ENCODE measurements at regions not wholly inside any gene's neighbourhood (a gene's known extent, or its start where the extent isn't known, plus 50 kb on each side); places are given as distances from the start of the nearest gene placed in this dataset.

DNA sequence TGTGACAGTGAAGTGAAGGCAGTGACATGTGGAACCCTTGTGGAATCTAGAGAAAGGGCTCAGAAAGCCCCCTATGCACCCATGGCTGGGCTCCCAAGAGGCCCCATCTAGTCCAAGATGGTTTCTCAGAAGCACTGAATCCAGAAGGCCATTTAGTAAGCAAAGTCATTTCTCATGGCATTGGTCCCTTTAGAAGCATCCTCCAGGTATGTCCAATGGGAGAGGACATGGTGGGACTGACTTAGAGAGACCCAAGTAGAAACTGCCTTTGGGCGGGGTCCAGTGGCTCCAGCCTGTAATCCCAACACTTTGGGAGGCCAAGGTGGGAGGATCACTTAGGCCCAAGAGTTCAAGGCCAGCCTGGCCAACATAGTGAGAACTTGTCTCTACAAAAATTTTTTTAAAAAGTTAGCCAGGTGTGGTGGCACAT lies 72.5 kb upstream of the RMDN2 start:
- Histone ChIP-seq H3K9me2 (ENCODE audit: insufficient read depth) (no peaks in the 10 kb centered on the region), H3K36me3 (ENCODE audit: low read depth) (no peaks in the 10 kb centered on the region), H3K27ac (no peak overlapping the region), H3K27me3 (ENCODE audit: insufficient read depth, low read depth) (no peaks in the 10 kb centered on the region), H3F3A (ENCODE audit: insufficient read depth, low read depth) (no peaks in the 10 kb centered on the region), H2AFZ (no peak overlapping the region), H3K4me3 (no peak overlapping the region), H4K20me1 (ENCODE audit: insufficient read depth) (no peaks in the 10 kb centered on the region), H3K4me2 (no peak overlapping the region), H3K9me3 (ENCODE audit: insufficient read depth, low read depth) (no peaks in the 10 kb centered on the region), H3K4me1 (replicated peaks; ENCODE audit: insufficient read depth) (no peaks in the 10 kb centered on the region), H3K79me2 (ENCODE audit: low read depth) (no peaks in the 10 kb centered on the region)
- BruUV-seq (replicated peaks) = no TSS peak
- DNase-seq = no peak
- intact Hi-C loops (cut with micrococcal nuclease; ENCODE audit: unreplicated experiment) = no loop called here
- ChIA-PET CTCF (no interaction called here), POLR2A (ENCODE audit: unreplicated experiment) (no interaction called here)
- TF ChIP-seq, protein P1, sequence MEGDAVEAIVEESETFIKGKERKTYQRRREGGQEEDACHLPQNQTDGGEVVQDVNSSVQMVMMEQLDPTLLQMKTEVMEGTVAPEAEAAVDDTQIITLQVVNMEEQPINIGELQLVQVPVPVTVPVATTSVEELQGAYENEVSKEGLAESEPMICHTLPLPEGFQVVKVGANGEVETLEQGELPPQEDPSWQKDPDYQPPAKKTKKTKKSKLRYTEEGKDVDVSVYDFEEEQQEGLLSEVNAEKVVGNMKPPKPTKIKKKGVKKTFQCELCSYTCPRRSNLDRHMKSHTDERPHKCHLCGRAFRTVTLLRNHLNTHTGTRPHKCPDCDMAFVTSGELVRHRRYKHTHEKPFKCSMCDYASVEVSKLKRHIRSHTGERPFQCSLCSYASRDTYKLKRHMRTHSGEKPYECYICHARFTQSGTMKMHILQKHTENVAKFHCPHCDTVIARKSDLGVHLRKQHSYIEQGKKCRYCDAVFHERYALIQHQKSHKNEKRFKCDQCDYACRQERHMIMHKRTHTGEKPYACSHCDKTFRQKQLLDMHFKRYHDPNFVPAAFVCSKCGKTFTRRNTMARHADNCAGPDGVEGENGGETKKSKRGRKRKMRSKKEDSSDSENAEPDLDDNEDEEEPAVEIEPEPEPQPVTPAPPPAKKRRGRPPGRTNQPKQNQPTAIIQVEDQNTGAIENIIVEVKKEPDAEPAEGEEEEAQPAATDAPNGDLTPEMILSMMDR (conservative IDR thresholded peaks at IDR 0.05) = no peak
- no peak for TF ChIP-seq EZH2 (IDR thresholded peaks at IDR 0.05; ENCODE audit: low read depth)

DNA sequence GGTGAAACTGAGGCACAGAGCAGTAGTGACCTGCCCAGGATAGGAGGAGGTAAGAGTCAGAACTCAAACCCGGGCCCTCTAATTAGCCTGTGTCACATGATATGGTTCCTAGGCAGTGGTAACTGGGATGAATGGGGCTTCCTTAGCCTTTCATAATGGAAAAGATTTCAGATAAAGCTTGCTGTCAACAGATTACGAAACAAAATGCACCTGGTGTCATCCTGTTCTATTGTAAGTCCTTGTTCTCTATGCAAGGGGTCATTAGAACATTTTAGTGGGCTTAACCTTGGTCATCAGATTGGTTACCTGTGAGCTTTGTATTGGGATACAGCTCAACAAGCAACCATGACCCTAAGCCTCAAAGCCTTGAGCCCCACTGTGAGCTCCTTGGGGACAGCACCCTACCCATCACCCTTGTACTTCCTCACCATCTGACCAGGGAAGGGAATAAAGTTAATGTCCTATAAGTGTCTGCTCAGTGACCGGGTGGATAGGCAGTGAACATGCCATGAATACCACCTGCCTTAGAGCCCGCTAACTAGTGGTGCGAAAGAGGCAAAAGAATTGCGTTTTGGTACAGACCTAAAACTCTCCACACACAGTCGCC lies 70.3 kb upstream of the RMDN2 start:
- H2AFZ ChIP-seq = no peak overlapping the region
- H3K27ac ChIP-seq = no peak overlapping the region
- H3K36me3 ChIP-seq (ENCODE audit: low read depth) = no peaks in the 10 kb centered on the region
- no TSS peak for BruUV-seq (replicated peaks)
- intact Hi-C loops (cut with micrococcal nuclease; ENCODE audit: unreplicated experiment) = no loop called here
- no peaks in the 10 kb centered on the region for H3K9me2 ChIP-seq (ENCODE audit: insufficient read depth)
- H3K27me3 ChIP-seq (ENCODE audit: insufficient read depth, low read depth) = no peaks in the 10 kb centered on the region
- ChIA-PET POLR2A (ENCODE audit: unreplicated experiment) (interaction anchor here (0.6 kb wide), 1 partner anchor 1895 kb away, joined by 3 read pairs; no protein-coding TSS in a partner anchor), CTCF (no interaction called here)
- TF ChIP-seq, protein P1 (conservative IDR thresholded peaks at IDR 0.05) = no peak
- TF ChIP-seq EZH2 (IDR thresholded peaks at IDR 0.05; ENCODE audit: low read depth) = no peak
- no peaks in the 10 kb centered on the region for H4K20me1 ChIP-seq (ENCODE audit: insufficient read depth)
- no peaks in the 10 kb centered on the region for H3K79me2 ChIP-seq (ENCODE audit: low read depth)
- H3K4me3 ChIP-seq = no peak overlapping the region
- H3K9me3 ChIP-seq (ENCODE audit: insufficient read depth, low read depth) = no peaks in the 10 kb centered on the region
- DNase-seq = no peak
- H3F3A ChIP-seq (ENCODE audit: insufficient read depth, low read depth) = no peaks in the 10 kb centered on the region
- no peaks in the 10 kb centered on the region for H3K4me1 ChIP-seq (replicated peaks; ENCODE audit: insufficient read depth)
- no peak overlapping the region for H3K4me2 ChIP-seq

DNA sequence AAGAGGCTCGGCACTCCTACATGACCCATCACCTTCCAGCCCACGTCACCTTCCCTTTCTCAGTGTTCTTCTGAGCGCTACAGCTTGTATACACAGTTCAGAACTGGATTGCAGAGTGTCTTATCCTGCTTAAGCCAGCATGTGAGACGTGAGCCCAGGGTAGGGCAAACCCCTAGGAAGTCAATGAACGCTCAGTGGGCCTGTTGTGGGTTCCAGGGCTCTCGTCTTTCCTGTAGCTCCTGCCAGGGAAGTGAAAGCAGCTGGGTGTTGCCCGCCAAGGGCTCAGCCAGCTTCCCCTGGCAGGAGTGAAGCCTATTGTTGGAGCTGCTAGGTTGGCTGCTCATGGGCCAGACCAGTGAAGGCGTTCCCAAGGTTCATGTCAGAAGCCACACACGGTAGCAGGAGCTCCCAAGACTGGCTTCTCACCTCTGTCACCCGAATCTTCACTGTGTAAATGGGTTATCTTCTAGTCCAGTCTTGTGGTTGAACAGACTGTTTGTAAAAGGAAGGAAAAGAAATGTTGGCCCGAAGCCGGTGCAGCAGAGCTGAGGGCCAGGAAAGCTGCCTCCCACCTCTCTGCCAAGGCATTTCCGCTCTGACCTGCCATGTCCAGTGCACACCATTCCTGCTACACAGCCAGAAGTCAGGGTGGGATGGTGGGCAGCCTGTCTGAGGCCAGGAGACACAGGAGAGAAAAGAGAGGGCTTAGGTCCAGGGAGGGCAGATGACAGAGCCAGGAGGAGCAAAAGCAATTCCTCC lies 69.6 kb upstream of the RMDN2 start:
- intact Hi-C loops (cut with micrococcal nuclease; ENCODE audit: unreplicated experiment) = no loop called here
- H3F3A ChIP-seq (ENCODE audit: insufficient read depth, low read depth) = no peaks in the 10 kb centered on the region
- H3K79me2 ChIP-seq (ENCODE audit: low read depth) = no peaks in the 10 kb centered on the region
- no peak overlapping the region for H3K4me3 ChIP-seq
- ChIA-PET POLR2A (ENCODE audit: unreplicated experiment) (interaction anchor here (0.6 kb wide), 1 partner anchor 1896 kb away, joined by 3 read pairs; no protein-coding TSS in a partner anchor), CTCF (no interaction called here)
- no peaks in the 10 kb centered on the region for H3K9me2 ChIP-seq (ENCODE audit: insufficient read depth)
- no peaks in the 10 kb centered on the region for H3K27me3 ChIP-seq (ENCODE audit: insufficient read depth, low read depth)
- no peak overlapping the region for H3K4me2 ChIP-seq
- no peaks in the 10 kb centered on the region for H3K4me1 ChIP-seq (replicated peaks; ENCODE audit: insufficient read depth)
- no peaks in the 10 kb centered on the region for H3K9me3 ChIP-seq (ENCODE audit: insufficient read depth, low read depth)
- TF ChIP-seq, protein P1 (conservative IDR thresholded peaks at IDR 0.05) = no peak
- no peak for TF ChIP-seq EZH2 (IDR thresholded peaks at IDR 0.05; ENCODE audit: low read depth)
- no peak overlapping the region for H2AFZ ChIP-seq
- H3K36me3 ChIP-seq (ENCODE audit: low read depth) = no peaks in the 10 kb centered on the region
- no peak for DNase-seq
- H4K20me1 ChIP-seq (ENCODE audit: insufficient read depth) = no peaks in the 10 kb centered on the region
- no peak overlapping the region for H3K27ac ChIP-seq
- no TSS peak for BruUV-seq (replicated peaks)
